ENCODE measurements at regions not wholly inside any gene's neighbourhood (a gene's known extent, or its start where the extent isn't known, plus 50 kb on each side); places are given as distances from the start of the nearest gene placed in this dataset.

- no peak for TF ChIP-seq EZH2phosphoT487 (conservative IDR thresholded peaks at IDR 0.05; ENCODE audit: low read length)
- TF ChIP-seq, protein P1, sequence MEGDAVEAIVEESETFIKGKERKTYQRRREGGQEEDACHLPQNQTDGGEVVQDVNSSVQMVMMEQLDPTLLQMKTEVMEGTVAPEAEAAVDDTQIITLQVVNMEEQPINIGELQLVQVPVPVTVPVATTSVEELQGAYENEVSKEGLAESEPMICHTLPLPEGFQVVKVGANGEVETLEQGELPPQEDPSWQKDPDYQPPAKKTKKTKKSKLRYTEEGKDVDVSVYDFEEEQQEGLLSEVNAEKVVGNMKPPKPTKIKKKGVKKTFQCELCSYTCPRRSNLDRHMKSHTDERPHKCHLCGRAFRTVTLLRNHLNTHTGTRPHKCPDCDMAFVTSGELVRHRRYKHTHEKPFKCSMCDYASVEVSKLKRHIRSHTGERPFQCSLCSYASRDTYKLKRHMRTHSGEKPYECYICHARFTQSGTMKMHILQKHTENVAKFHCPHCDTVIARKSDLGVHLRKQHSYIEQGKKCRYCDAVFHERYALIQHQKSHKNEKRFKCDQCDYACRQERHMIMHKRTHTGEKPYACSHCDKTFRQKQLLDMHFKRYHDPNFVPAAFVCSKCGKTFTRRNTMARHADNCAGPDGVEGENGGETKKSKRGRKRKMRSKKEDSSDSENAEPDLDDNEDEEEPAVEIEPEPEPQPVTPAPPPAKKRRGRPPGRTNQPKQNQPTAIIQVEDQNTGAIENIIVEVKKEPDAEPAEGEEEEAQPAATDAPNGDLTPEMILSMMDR (IDR thresholded peaks at IDR 0.05; ENCODE audit: insufficient read depth, low read length, poor library complexity, severe bottlenecking) = no peak
Measured at GRCh38 chr2:180133736-180134135, 126.6 kb upstream of the CWC22 start.

DNA sequence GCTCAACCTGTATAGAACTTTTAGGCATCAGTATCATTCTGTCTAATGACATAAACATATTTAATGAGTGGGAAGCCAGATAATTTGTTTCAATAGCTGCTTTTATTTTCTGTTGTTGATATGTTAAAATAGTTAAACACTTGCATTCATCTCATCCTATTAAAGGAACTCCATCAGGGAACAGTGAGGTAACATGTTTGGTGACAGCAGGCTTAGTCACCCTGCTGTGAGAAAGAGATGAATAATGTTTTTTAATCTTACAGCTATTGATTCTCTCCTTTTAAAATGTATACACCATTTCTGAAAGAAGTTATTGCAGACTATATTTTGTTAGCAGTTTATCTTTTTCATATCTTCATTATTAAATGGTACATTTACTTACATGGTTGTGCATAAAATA lies 123.3 kb upstream of the CWC22 start:
- no peak overlapping the region for H3K9ac ChIP-seq (ENCODE audit: low read length)
- H3K36me3 ChIP-seq (ENCODE audit: low read length) = no peaks in the 10 kb centered on the region
- H2AFZ ChIP-seq (ENCODE audit: low read depth, low read length, severe bottlenecking) = no peak overlapping the region
- H3K4me2 ChIP-seq (ENCODE audit: low read depth, low read length, poor library complexity, severe bottlenecking) = no peak overlapping the region
- H3K79me2 ChIP-seq (ENCODE audit: insufficient read depth, low read length) = no peaks in the 10 kb centered on the region
- no peaks in the 10 kb centered on the region for H3K9me2 ChIP-seq (replicated peaks; ENCODE audit: insufficient read depth, low read length)
- no peak overlapping the region for H3K4me3 ChIP-seq (ENCODE audit: insufficient read depth, low read length, poor library complexity, severe bottlenecking)
- no peaks in the 10 kb centered on the region for H3F3A ChIP-seq (ENCODE audit: insufficient read depth)
- TF ChIP-seq, protein P1 (IDR thresholded peaks at IDR 0.05; ENCODE audit: insufficient read depth, low read length, poor library complexity, severe bottlenecking) = no peak
- no peak for TF ChIP-seq EZH2phosphoT487 (conservative IDR thresholded peaks at IDR 0.05; ENCODE audit: low read length)
- no peaks in the 10 kb centered on the region for H4K20me1 ChIP-seq (ENCODE audit: low read depth, low read length)
- no peaks in the 10 kb centered on the region for H3K27me3 ChIP-seq (ENCODE audit: low read length)
- H3K9me3 ChIP-seq (ENCODE audit: insufficient read depth, low read length) = no peaks in the 10 kb centered on the region
- no peak overlapping the region for H3K27ac ChIP-seq (ENCODE audit: low read depth, low read length)

More at GRCh38 chr2:180133736-180134135, 126.6 kb upstream of the CWC22 start:
- Histone ChIP-seq H3K79me2 (ENCODE audit: insufficient read depth, low read length) (no peaks in the 10 kb centered on the region), H3K27ac (ENCODE audit: low read depth, low read length) (no peak overlapping the region), H3K9me2 (replicated peaks; ENCODE audit: insufficient read depth, low read length) (no peaks in the 10 kb centered on the region), H3K9me3 (ENCODE audit: insufficient read depth, low read length) (no peaks in the 10 kb centered on the region), H3F3A (ENCODE audit: insufficient read depth) (no peaks in the 10 kb centered on the region), H3K4me2 (ENCODE audit: low read depth, low read length, poor library complexity, severe bottlenecking) (no peak overlapping the region), H3K9ac (ENCODE audit: low read length) (no peak overlapping the region), H3K36me3 (ENCODE audit: low read length) (no peaks in the 10 kb centered on the region), H3K4me3 (ENCODE audit: insufficient read depth, low read length, poor library complexity, severe bottlenecking) (no peak overlapping the region), H3K27me3 (ENCODE audit: low read length) (no peaks in the 10 kb centered on the region), H2AFZ (ENCODE audit: low read depth, low read length, severe bottlenecking) (no peak overlapping the region), H4K20me1 (ENCODE audit: low read depth, low read length) (no peaks in the 10 kb centered on the region)

- H4K20me1 ChIP-seq (ENCODE audit: low read depth, low read length) = no peaks in the 10 kb centered on the region
- TF ChIP-seq EZH2phosphoT487 (conservative IDR thresholded peaks at IDR 0.05; ENCODE audit: low read length) = no peak
- TF ChIP-seq, protein P1 (IDR thresholded peaks at IDR 0.05; ENCODE audit: insufficient read depth, low read length, poor library complexity, severe bottlenecking) = no peak
- H3K9me2 ChIP-seq (replicated peaks; ENCODE audit: insufficient read depth, low read length) = no peaks in the 10 kb centered on the region
- H3F3A ChIP-seq (ENCODE audit: insufficient read depth) = no peaks in the 10 kb centered on the region
- no peaks in the 10 kb centered on the region for H3K79me2 ChIP-seq (ENCODE audit: insufficient read depth, low read length)
- no peaks in the 10 kb centered on the region for H3K36me3 ChIP-seq (ENCODE audit: low read length)
- no peak overlapping the region for H3K4me2 ChIP-seq (ENCODE audit: low read depth, low read length, poor library complexity, severe bottlenecking)
- H3K4me3 ChIP-seq (ENCODE audit: insufficient read depth, low read length, poor library complexity, severe bottlenecking) = no peak overlapping the region
- no peak overlapping the region for H3K27ac ChIP-seq (ENCODE audit: low read depth, low read length)
- H3K27me3 ChIP-seq (ENCODE audit: low read length) = no peaks in the 10 kb centered on the region
- no peak overlapping the region for H2AFZ ChIP-seq (ENCODE audit: low read depth, low read length, severe bottlenecking)
- H3K9me3 ChIP-seq (ENCODE audit: insufficient read depth, low read length) = no peaks in the 10 kb centered on the region
- no peak overlapping the region for H3K9ac ChIP-seq (ENCODE audit: low read length)
Measured at GRCh38 chr2:180128861-180129260, 121.8 kb upstream of the CWC22 start.

Data from SU-DHL-6 (cell line).